HL-60 (cell line): ENCODE measurements at regions not wholly inside any gene's neighbourhood (a gene's known extent, or its start where the extent isn't known, plus 50 kb on each side); places are given as distances from the start of the nearest gene placed in this dataset.

Experiments
- DNase-seq, 2 experiments: peaks; one replicate each; pipeline ENCODE4 v3.0.0-alpha.2; 2010 to 2020; ENCODE audit warnings: low read depth in 1 of 2, low spot score in 1 of 2
- H3K27ac ChIP-seq: fragments of 250-450 bp; sonication (Bioruptor Pico); replicated peaks from 2 replicates; pipeline ENCODE4 v1.5.1; 2020; ENCODE audit warnings: mild to moderate bottlenecking, moderate library complexity
- H3K27me3 ChIP-seq: fragments of 250-450 bp; sonication (Bioruptor Pico); 2 replicates; pipeline ENCODE4 v1.5.1; 2021; ENCODE audit warnings: mild to moderate bottlenecking, moderate library complexity; ENCODE audit not compliant: insufficient read depth, poor library complexity, severe bottlenecking
- H3K4me3 ChIP-seq: replicated peaks from 2 replicates; pipeline ENCODE4 v1.5.1; 2011; ENCODE audit warnings: mild to moderate bottlenecking, control low read depth, low read length; ENCODE audit not compliant: insufficient read depth
- CTCF ChIP-seq: IDR thresholded peaks from one replicate; pipeline ENCODE4 v1.5.1; 2011; ENCODE audit warnings: low read length, control low read depth, inconsistent platforms; ENCODE audit not compliant: insufficient read depth
- GABPA ChIP-seq: IDR thresholded peaks from 2 replicates; pipeline ENCODE4 v1.6.1; 2012; ENCODE audit warnings: low read depth
- POLR2AphosphoS5 ChIP-seq: IDR thresholded peaks from 2 replicates; pipeline ENCODE4 v1.6.1; 2012; ENCODE audit warnings: low read depth
- REST ChIP-seq: IDR thresholded peaks from 2 replicates; pipeline ENCODE4 v1.6.1; 2012; ENCODE audit warnings: low read depth; ENCODE audit not compliant: insufficient replicate concordance
- SPI1 ChIP-seq: IDR thresholded peaks from 2 replicates; pipeline ENCODE4 v1.6.1; 2012; ENCODE audit warnings: low read depth, mild to moderate bottlenecking, borderline replicate concordance

GRCh38 chr4:103778221-103778620, 58.4 kb upstream of the TACR3 start:
- TF ChIP-seq REST = no peak
- no peak for TF ChIP-seq GABPA
- TF ChIP-seq CTCF = no peak
- TF ChIP-seq POLR2AphosphoS5 = no peak
- no peak for TF ChIP-seq SPI1
- DNase-seq = no peak

GRCh38 chr4:103774326-103774825, 54.6 kb upstream of the TACR3 start:
- Histone ChIP-seq H3K4me3 (no peak overlapping the region), H3K27ac (no peak overlapping the region), H3K27me3 (no peaks in the 10 kb centered on the region)
- no peak for TF ChIP-seq POLR2AphosphoS5
- no peak for TF ChIP-seq CTCF
- DNase-seq = no peak

More at GRCh38 chr4:103778221-103778620, 58.4 kb upstream of the TACR3 start:
- Histone ChIP-seq H3K27me3 (no peaks in the 10 kb centered on the region), H3K27ac (no peak overlapping the region), H3K4me3 (no peak overlapping the region)

- TF ChIP-seq SPI1 = no peak
- TF ChIP-seq REST = no peak
- no peak for TF ChIP-seq POLR2AphosphoS5
- no peak for TF ChIP-seq CTCF
- no peak for TF ChIP-seq GABPA
- no peak for DNase-seq
- Histone ChIP-seq H3K4me3 (no peak overlapping the region), H3K27me3 (no peaks in the 10 kb centered on the region), H3K27ac (no peak overlapping the region)
Measured at GRCh38 chr4:103773691-103774231, 54.0 kb upstream of the TACR3 start.
